ENCODE measurements at regions not wholly inside any gene's neighbourhood (a gene's known extent, or its start where the extent isn't known, plus 50 kb on each side); places are given as distances from the start of the nearest gene placed in this dataset.
A peak's percentile ranks its signal among the peaks of the same experiment; 100 is the strongest.

GRCh38 chr3:28649266-28649665 lies 300.6 kb upstream of the AZI2 start:
- DNase-seq, result no peak

GRCh38 chr3:28651159-28651558 lies 302.5 kb upstream of the AZI2 start:
- no peak for DNase-seq

GRCh38 chr3:28664123-28664522 lies 315.5 kb upstream of the AZI2 start:
- no peak for DNase-seq

GRCh38 chr3:28667646-28668621 lies 319.3 kb upstream of the AZI2 start:
- DNase-seq, result peak; percentile 7 to 44

GRCh38 chr3:28669870-28670269 lies 321.2 kb upstream of the AZI2 start:
- DNase-seq, result no peak

- no peak for DNase-seq
Observed at GRCh38 chr3:28672406-28672805, 323.8 kb upstream of the AZI2 start.

GRCh38 chr3:28673446-28673845 lies 324.8 kb upstream of the AZI2 start:
- DNase-seq, result no peak

GRCh38 chr3:28674212-28674611 lies 325.6 kb upstream of the AZI2 start:
- no peak for DNase-seq

GRCh38 chr3:28677581-28677980 lies 329.0 kb upstream of the AZI2 start:
- no peak for DNase-seq

- no peak for DNase-seq
Observed at GRCh38 chr3:28678086-28678485, 329.5 kb upstream of the AZI2 start.

- no peak for DNase-seq
Observed at GRCh38 chr3:28680050-28680449, 331.4 kb upstream of the AZI2 start.

- DNase-seq, result no peak
Observed at GRCh38 chr3:28682121-28682520, 333.5 kb upstream of the AZI2 start.

- DNase-seq, result no peak
Observed at GRCh38 chr3:28690176-28690575, 341.6 kb upstream of the AZI2 start.

- no peak for DNase-seq
Observed at GRCh38 chr3:28698706-28699105, 350.1 kb upstream of the AZI2 start.

- no peak for DNase-seq
Observed at GRCh38 chr3:28699283-28699682, 350.7 kb upstream of the AZI2 start.

GRCh38 chr3:28700728-28701127 lies 352.1 kb upstream of the AZI2 start:
- DNase-seq, result no peak

GRCh38 chr3:28703843-28704242 lies 355.2 kb upstream of the AZI2 start:
- DNase-seq, result no peak

- DNase-seq, result no peak
Observed at GRCh38 chr3:28711293-28711692, 362.7 kb upstream of the AZI2 start.

GRCh38 chr3:28716939-28717338 lies 368.3 kb upstream of the AZI2 start:
- no peak for DNase-seq

GRCh38 chr3:28718074-28718849 lies 369.6 kb upstream of the AZI2 start:
- no peak for DNase-seq

- DNase-seq, result no peak
Observed at GRCh38 chr3:28726840-28727239, 378.2 kb upstream of the AZI2 start.

GRCh38 chr3:28727307-28727706 lies 378.7 kb upstream of the AZI2 start:
- no peak for DNase-seq

- DNase-seq, result no peak
Observed at GRCh38 chr3:28738425-28738824, 389.8 kb upstream of the AZI2 start.

- no peak for DNase-seq
Observed at GRCh38 chr3:28739647-28740046, 391.0 kb upstream of the AZI2 start.

Data from CD4-positive, alpha-beta T cell treated with Interferon alpha-2 for 1 hour (primary cell).